NOMO-1 (cell line): ENCODE measurements at regions not wholly inside any gene's neighbourhood (a gene's known extent, or its start where the extent isn't known, plus 50 kb on each side); places are given as distances from the start of the nearest gene placed in this dataset.

Source experiments
- DNase-seq, 2 experiments: peaks; one replicate each; lab custom pipeline; 2025; ENCODE audit not compliant: unreplicated experiment in 2 of 2; lab: John Stamatoyannopoulos, UW

- DNase-seq, result no peak
These were observed 1237.8 kb downstream of the BRD1 start for GRCh38 chr22:48589901-48590300.

- no peak for DNase-seq
These were observed 1238.7 kb downstream of the BRD1 start for GRCh38 chr22:48588878-48589450.

- DNase-seq, result no peak
These were observed 1239.4 kb downstream of the BRD1 start for GRCh38 chr22:48588151-48588877.

- DNase-seq, result no peak
These were observed 1240.3 kb downstream of the BRD1 start for GRCh38 chr22:48587236-48587865.

GRCh38 chr22:48586799-48587185, 1240.9 kb downstream of the BRD1 start:
- DNase-seq, result no peak

- DNase-seq, result no peak
These were observed 1241.5 kb downstream of the BRD1 start for GRCh38 chr22:48585916-48586798.

- no peak for DNase-seq
These were observed 1243.5 kb downstream of the BRD1 start for GRCh38 chr22:48584170-48584569.

- DNase-seq, result no peak
These were observed 1245.7 kb downstream of the BRD1 start for GRCh38 chr22:48581796-48582469.

GRCh38 chr22:48581205-48581766, 1246.4 kb downstream of the BRD1 start:
- DNase-seq, result no peak

- DNase-seq, result no peak
These were observed 1247.1 kb downstream of the BRD1 start for GRCh38 chr22:48580481-48580970.

GRCh38 chr22:48579928-48580309, 1247.8 kb downstream of the BRD1 start:
- DNase-seq, result no peak

- no peak for DNase-seq
These were observed 1248.4 kb downstream of the BRD1 start for GRCh38 chr22:48579043-48579927.

GRCh38 chr22:48578138-48579042, 1249.3 kb downstream of the BRD1 start:
- no peak for DNase-seq

- no peak for DNase-seq
These were observed 1250.0 kb downstream of the BRD1 start for GRCh38 chr22:48577691-48578090.

- DNase-seq, result no peak
These were observed 1250.5 kb downstream of the BRD1 start for GRCh38 chr22:48577014-48577690.

- DNase-seq, result no peak
These were observed 1251.2 kb downstream of the BRD1 start for GRCh38 chr22:48576333-48577013.
